ACC112 (cell line): ENCODE measurements at regions not wholly inside any gene's neighbourhood (a gene's known extent, or its start where the extent isn't known, plus 50 kb on each side); places are given as distances from the start of the nearest gene placed in this dataset.
"Not testable (repeated sequence)": the region's sequence is repeated elsewhere in the genome, so short reads cannot be mapped to it uniquely, and the experiment has no call there.

ENCODE experiments used
- H2AFZ ChIP-seq: fragments of 200-600 bp; sonication (generic); one replicate; pipeline ENCODE4 v1.6.0; 2017; ENCODE audit warnings: antibody characterized with exemption, low read length; ENCODE audit not compliant: unreplicated experiment
- H3K27ac ChIP-seq: fragments of 200-600 bp; sonication (generic); 2 replicates; pipeline ENCODE4 v1.5.1; 2014; ENCODE audit warnings: low read depth, mild to moderate bottlenecking, antibody characterized with exemption, low read length, moderate library complexity
- H3K27me3 ChIP-seq: fragments of 200-600 bp; sonication (generic); 2 replicates; pipeline ENCODE4 v1.6.1; 2014; ENCODE audit warnings: mild to moderate bottlenecking, antibody characterized with exemption, low read length, moderate library complexity, mixed read lengths; ENCODE audit not compliant: insufficient read depth
- H3K36me3 ChIP-seq: fragments of 200-600 bp; sonication (generic); 2 replicates; pipeline ENCODE4 v1.6.1; 2016; ENCODE audit warnings: mild to moderate bottlenecking, antibody characterized with exemption, low read length, moderate library complexity, mixed read lengths; ENCODE audit not compliant: insufficient read depth
- H3K4me1 ChIP-seq: fragments of 200-600 bp; sonication (generic); one replicate; pipeline ENCODE4 v1.6.1; 2016; ENCODE audit warnings: low read length, mixed read lengths; ENCODE audit not compliant: insufficient read depth, unreplicated experiment, control insufficient read depth
- H3K4me3 ChIP-seq: fragments of 200-600 bp; sonication (generic); 2 replicates; pipeline ENCODE4 v1.5.1; 2014; ENCODE audit warnings: mild to moderate bottlenecking, low read depth, low read length
- H3K79me2 ChIP-seq: fragments of 200-600 bp; sonication (generic); one replicate; pipeline ENCODE4 v1.6.0; 2016; ENCODE audit warnings: low read length; ENCODE audit not compliant: control insufficient read depth, unreplicated experiment, insufficient read depth

- Histone ChIP-seq H3K36me3 (no peaks in the 10 kb centered on the region), H3K4me1 (no peaks in the 10 kb centered on the region)
These were observed 70.6 kb upstream of the GSC start for GRCh38 chr14:94840467-94840866.

GRCh38 chr14:94839348-94839747, 69.4 kb upstream of the GSC start:
- Histone ChIP-seq H3K36me3 (no peaks in the 10 kb centered on the region), H3K4me3 (no peak overlapping the region), H3K79me2 (no peaks in the 10 kb centered on the region), H3K4me1 (no peaks in the 10 kb centered on the region), H3K27ac (no peak overlapping the region), H3K27me3 (peaks cover 7% of the 10 kb centered on the region), H2AFZ (no peak overlapping the region)

More at GRCh38 chr14:94840467-94840866, 70.6 kb upstream of the GSC start:
- Histone ChIP-seq H3K4me3 (no peak overlapping the region), H2AFZ (no peak overlapping the region), H3K27ac (no peak overlapping the region), H3K79me2 (no peaks in the 10 kb centered on the region), H3K27me3 (peaks cover 6% of the 10 kb centered on the region)

- H3K4me3 ChIP-seq: no peak overlapping the region
- H3K36me3 ChIP-seq: no peaks in the 10 kb centered on the region
- H3K4me1 ChIP-seq: no peaks in the 10 kb centered on the region
- H3K79me2 ChIP-seq: no peaks in the 10 kb centered on the region
- H3K27me3 ChIP-seq: peaks cover 7% of the 10 kb centered on the region
- H3K27ac ChIP-seq: no peak overlapping the region
- no peak overlapping the region for H2AFZ ChIP-seq
These were observed 66.9 kb upstream of the GSC start for GRCh38 chr14:94836849-94837248.

GRCh38 chr14:94833633-94834032, 63.7 kb upstream of the GSC start:
- H3K27ac ChIP-seq: no peak overlapping the region
- no peaks in the 10 kb centered on the region for H3K36me3 ChIP-seq
- no peak overlapping the region for H2AFZ ChIP-seq

GRCh38 chr14:94831085-94831484, 61.2 kb upstream of the GSC start:
- Histone ChIP-seq H3K27me3 (peaks cover 16% of the 10 kb centered on the region; the same call in 1 of the 2 replicates), H3K79me2 (no peaks in the 10 kb centered on the region), H3K36me3 (no peaks in the 10 kb centered on the region), H3K4me3 (no peak overlapping the region), H3K4me1 (no peaks in the 10 kb centered on the region), H3K27ac (no peak overlapping the region), H2AFZ (no peak overlapping the region)

More at GRCh38 chr14:94833633-94834032, 63.7 kb upstream of the GSC start:
- Histone ChIP-seq H3K4me3 (no peak overlapping the region), H3K79me2 (no peaks in the 10 kb centered on the region), H3K27me3 (peaks cover 7% of the 10 kb centered on the region), H3K4me1 (no peaks in the 10 kb centered on the region)

- H3K27me3 ChIP-seq: peaks cover 10% of the 10 kb centered on the region; the same call in 1 of the 2 replicates
- H3K4me1 ChIP-seq: no peaks in the 10 kb centered on the region
- no peak overlapping the region for H3K27ac ChIP-seq
- H2AFZ ChIP-seq: no peak overlapping the region
- H3K79me2 ChIP-seq: no peaks in the 10 kb centered on the region
- H3K36me3 ChIP-seq: no peaks in the 10 kb centered on the region
- no peak overlapping the region for H3K4me3 ChIP-seq
These were observed 58.0 kb upstream of the GSC start for GRCh38 chr14:94827711-94828447.

- Histone ChIP-seq H3K4me1 (no peaks in the 10 kb centered on the region), H3K79me2 (no peaks in the 10 kb centered on the region), H3K27me3 (peaks cover 10% of the 10 kb centered on the region; the same call in 1 of the 2 replicates)
These were observed 56.9 kb upstream of the GSC start for GRCh38 chr14:94826774-94827173.

GRCh38 chr14:94823556-94824341, 53.8 kb upstream of the GSC start:
- Histone ChIP-seq H3K4me1 (no peaks in the 10 kb centered on the region), H3K4me3 (no peak overlapping the region), H3K79me2 (no peaks in the 10 kb centered on the region), H3K36me3 (no peaks in the 10 kb centered on the region), H3K27me3 (peaks cover 10% of the 10 kb centered on the region; the same call in 1 of the 2 replicates), H3K27ac (no peak overlapping the region), H2AFZ (no peak overlapping the region)

More at GRCh38 chr14:94826774-94827173, 56.9 kb upstream of the GSC start:
- H3K27ac ChIP-seq: no peak overlapping the region
- H3K36me3 ChIP-seq: no peaks in the 10 kb centered on the region
- no peak overlapping the region for H3K4me3 ChIP-seq
- no peak overlapping the region for H2AFZ ChIP-seq

- no peak overlapping the region for H2AFZ ChIP-seq
- no peaks in the 10 kb centered on the region for H3K4me1 ChIP-seq
- H3K36me3 ChIP-seq: no peaks in the 10 kb centered on the region
- no peak overlapping the region for H3K4me3 ChIP-seq
- no peaks in the 10 kb centered on the region for H3K79me2 ChIP-seq
- peaks cover 5% of the 10 kb centered on the region; the same call in 1 of the 2 replicates for H3K27me3 ChIP-seq
- no peak overlapping the region for H3K27ac ChIP-seq
These were observed 51.8 kb upstream of the GSC start for GRCh38 chr14:94821705-94822104.

GRCh38 chr14:94820932-94821331, 51.0 kb upstream of the GSC start:
- H3K27me3 ChIP-seq, H3K36me3 ChIP-seq, H3K27ac ChIP-seq, H3K4me1 ChIP-seq, H3K79me2 ChIP-seq, H2AFZ ChIP-seq, H3K4me3 ChIP-seq: not testable (repeated sequence)
